SK-N-SH (cell line): ENCODE measurements at regions not wholly inside any gene's neighbourhood (a gene's known extent, or its start where the extent isn't known, plus 50 kb on each side); places are given as distances from the start of the nearest gene placed in this dataset.

Source experiments
- CTCF ChIA-PET: fragments of 300-600, 350-600 bp; formaldehyde crosslinking; extraction: SDS; loops from one replicate; lab custom pipeline; 2021; lab: Yijun Ruan, JAX
- POLR2A ChIA-PET: fragments of 350-600 bp; sonication (Branson Sonifier 250); formaldehyde crosslinking; extraction: SDS; loops from one replicate; lab custom pipeline; 2020; ENCODE audit warnings: antibody characterized with exemption, inconsistent platforms; lab: Yijun Ruan, JAX
- DNase-seq: peaks from one replicate; pipeline ENCODE4 v3.0.0; 2012
- H2AFZ ChIP-seq: fragments of 200-600 bp; sonication (generic); 2 replicates; pipeline ENCODE4 v1.8.1; 2016; ENCODE audit warnings: antibody characterized with exemption, mild to moderate bottlenecking, low read depth
- H3F3A ChIP-seq: fragments of 200-600 bp; sonication (generic); replicated peaks from 2 replicates; pipeline ENCODE3; 2016; ENCODE audit warnings: antibody characterized with exemption, mild to moderate bottlenecking; ENCODE audit not compliant: insufficient read depth
- H3K27ac ChIP-seq, 2 experiments: fragments of 200-500 bp in 1 of 2; fragments of 200-600 bp in 1 of 2; sonication (Bioruptor generic) in 1 of 2; sonication (generic), shearing (Covaris generic) in 1 of 2; 2 replicates each; pipeline versions ENCODE4 v1.5.1 to v1.6.1; 2014 to 2016; ENCODE audit warnings: low read depth in 2 of 2, inconsistent platforms in 1 of 2, low read length in 1 of 2, mild to moderate bottlenecking in 1 of 2, mixed read lengths in 1 of 2
- H3K27me3 ChIP-seq: fragments of 200-600 bp; sonication (generic), shearing (Covaris generic); 2 replicates; pipeline ENCODE4 v1.6.1; 2016; ENCODE audit warnings: mixed run types; ENCODE audit not compliant: insufficient read depth
- H3K36me3 ChIP-seq, 2 experiments: fragments of 200-500 bp in 1 of 2; fragments of 200-600 bp in 1 of 2; sonication (Bioruptor generic) in 1 of 2; sonication (generic) in 1 of 2; replicated peaks in 1 of 2; 2 replicates each; pipeline versions ENCODE3 to v1.5.1; 2014 to 2016; ENCODE audit warnings: low read length in 1 of 2, mild to moderate bottlenecking in 1 of 2; ENCODE audit not compliant: insufficient read depth in 2 of 2, control insufficient read depth in 1 of 2
- H3K4me1 ChIP-seq, 2 experiments: fragments of 200-500 bp in 1 of 2; fragments of 200-600 bp in 1 of 2; sonication (Bioruptor generic) in 1 of 2; sonication (generic), shearing (Covaris generic) in 1 of 2; 2 replicates each; pipeline versions ENCODE4 v1.5.1 to v1.6.1; 2014 to 2016; ENCODE audit warnings: low read depth in 1 of 2, low read length in 1 of 2, mixed run types in 1 of 2; ENCODE audit not compliant: insufficient read depth in 2 of 2, control insufficient read depth in 1 of 2
- H3K4me2 ChIP-seq: fragments of 200-600 bp; sonication (generic), shearing (Covaris generic); 2 replicates; pipeline ENCODE4 v1.6.1; 2017; ENCODE audit warnings: mixed run types
- H3K4me3 ChIP-seq, 2 experiments: fragments of 200-500 bp in 1 of 2; fragments of 200-600 bp in 1 of 2; sonication (Bioruptor generic) in 1 of 2; sonication (generic), shearing (Covaris generic) in 1 of 2; 2 replicates each; pipeline versions ENCODE4 v1.5.1 to v1.8.1; 2014 to 2016; ENCODE audit warnings: low read depth in 2 of 2, inconsistent platforms in 1 of 2, low read length in 1 of 2, mild to moderate bottlenecking in 1 of 2, mixed read lengths in 1 of 2, moderate library complexity in 1 of 2
- H3K79me2 ChIP-seq: fragments of 200-600 bp; sonication (generic); 2 replicates; pipeline ENCODE4 v1.8.1; 2017; ENCODE audit warnings: mild to moderate bottlenecking; ENCODE audit not compliant: insufficient read depth
- H3K9ac ChIP-seq: fragments of 200-600 bp; sonication (generic); 2 replicates; pipeline ENCODE4 v1.6.1; 2017; ENCODE audit warnings: mixed run types
- H3K9me2 ChIP-seq: fragments of 200-600 bp; sonication (generic); 2 replicates; pipeline ENCODE4 v1.6.1; 2017; ENCODE audit warnings: mixed run types
- H3K9me3 ChIP-seq: fragments of 200-600 bp; sonication (generic); 2 replicates; pipeline ENCODE4 v1.6.1; 2017; ENCODE audit warnings: mixed run types, mild to moderate bottlenecking, moderate library complexity
- H4K20me1 ChIP-seq: fragments of 200-600 bp; sonication (generic); 2 replicates; pipeline ENCODE4 v1.6.1; 2017; ENCODE audit warnings: mild to moderate bottlenecking, mixed run types; ENCODE audit not compliant: insufficient read depth
- EP300 ChIP-seq, 2 experiments: IDR thresholded peaks; 2 replicates each; pipeline versions ENCODE4 v1.4.0 to v1.6.1; 2012; ENCODE audit warnings: borderline replicate concordance in 1 of 2, low read depth in 1 of 2, low read length in 1 of 2
- EZH2phosphoT487 ChIP-seq: fragments of 200-600 bp; sonication (generic); IDR thresholded peaks from 2 replicates; pipeline ENCODE4 v1.6.1; 2017; ENCODE audit warnings: low read depth, mixed run types, mild to moderate bottlenecking, antibody characterized with exemption, moderate library complexity, borderline replicate concordance
- FOSL2 ChIP-seq: IDR thresholded peaks from 2 replicates; pipeline ENCODE4 v1.4.0; 2012; ENCODE audit warnings: low read depth, mild to moderate bottlenecking, moderate library complexity, borderline replicate concordance
- FOXM1 ChIP-seq: IDR thresholded peaks from 2 replicates; pipeline ENCODE4 v1.4.0; 2012; ENCODE audit warnings: low read depth, mild to moderate bottlenecking
- GABPA ChIP-seq: IDR thresholded peaks from 2 replicates; pipeline ENCODE4 v1.4.0; 2012; ENCODE audit warnings: low read depth, mild to moderate bottlenecking
- GATA2 ChIP-seq: sonication (generic); formaldehyde crosslinking; IDR thresholded peaks from 2 replicates; pipeline ENCODE4 v1.5.0; 2020; ENCODE audit warnings: mild to moderate bottlenecking, missing genetic modification reagents
- IRF3 ChIP-seq: fragments of 150-350 bp; IDR thresholded peaks from 2 replicates; pipeline ENCODE4 v1.6.1; 2016; ENCODE audit warnings: mild to moderate bottlenecking, low read depth, low read length
- MAX ChIP-seq: IDR thresholded peaks from 2 replicates; pipeline ENCODE4 v1.4.0; 2012; ENCODE audit warnings: low read depth
- NRF1 ChIP-seq: IDR thresholded peaks from 2 replicates; pipeline ENCODE4 v1.6.1; 2012; ENCODE audit warnings: low read depth, mild to moderate bottlenecking, low read length
- RAD21 ChIP-seq: IDR thresholded peaks from 2 replicates; pipeline ENCODE4 v1.6.1; 2012; ENCODE audit warnings: mild to moderate bottlenecking, low read length
- SIN3A ChIP-seq: IDR thresholded peaks from 2 replicates; pipeline ENCODE4 v1.6.1; 2012; ENCODE audit warnings: low read depth, mild to moderate bottlenecking, low read length, moderate library complexity, borderline replicate concordance
- SMC3 ChIP-seq: IDR thresholded peaks from 2 replicates; pipeline ENCODE4 v1.6.1; 2012; ENCODE audit warnings: low read depth, low read length, improper control_type of control experiment
- TAF1 ChIP-seq: IDR thresholded peaks from 2 replicates; pipeline ENCODE4 v1.6.1; 2012; ENCODE audit warnings: low read depth, mild to moderate bottlenecking, low read length, moderate library complexity, borderline replicate concordance
- TEAD4 ChIP-seq: IDR thresholded peaks from 2 replicates; pipeline ENCODE4 v1.4.0; 2012; ENCODE audit warnings: mild to moderate bottlenecking, borderline replicate concordance; ENCODE audit not compliant: insufficient read depth
- USF2 ChIP-seq: fragments of 150-350 bp; IDR thresholded peaks from 2 replicates; pipeline ENCODE4 v1.6.1; 2017; ENCODE audit warnings: antibody characterized with exemption, low read length, low read depth, borderline replicate concordance
- ZBTB33 ChIP-seq: IDR thresholded peaks from 2 replicates; pipeline ENCODE4 v1.4.0; 2012; ENCODE audit warnings: low read depth, borderline replicate concordance
- WGBS: methylation state at CpG from one replicate; pipeline ENCODE4 v1.1.6; 2017; ENCODE audit warnings: low lambda C conversion rate; 5-methylcytosine and 5-hydroxymethylcytosine counted together
- TF ChIP-seq, protein P1 (sequence below): IDR thresholded peaks from 2 replicates; pipeline ENCODE4; 2012
- TF ChIP-seq, protein P2 (sequence below): IDR thresholded peaks from 2 replicates; pipeline ENCODE4 v1.4.0; 2012; ENCODE audit warnings: low read depth, borderline replicate concordance

GRCh38 chr3:165532851-165533250 is 304.4 kb downstream of the BCHE start (continued):
- TF ChIP-seq EP300 (IDR thresholded peaks at IDR 0.05; ENCODE audit: borderline replicate concordance in 1 of 2, low read depth in 1 of 2, low read length in 1 of 2) (no peak), EZH2phosphoT487 (no peak), IRF3 (no peak)
- TF ChIP-seq, protein P1, sequence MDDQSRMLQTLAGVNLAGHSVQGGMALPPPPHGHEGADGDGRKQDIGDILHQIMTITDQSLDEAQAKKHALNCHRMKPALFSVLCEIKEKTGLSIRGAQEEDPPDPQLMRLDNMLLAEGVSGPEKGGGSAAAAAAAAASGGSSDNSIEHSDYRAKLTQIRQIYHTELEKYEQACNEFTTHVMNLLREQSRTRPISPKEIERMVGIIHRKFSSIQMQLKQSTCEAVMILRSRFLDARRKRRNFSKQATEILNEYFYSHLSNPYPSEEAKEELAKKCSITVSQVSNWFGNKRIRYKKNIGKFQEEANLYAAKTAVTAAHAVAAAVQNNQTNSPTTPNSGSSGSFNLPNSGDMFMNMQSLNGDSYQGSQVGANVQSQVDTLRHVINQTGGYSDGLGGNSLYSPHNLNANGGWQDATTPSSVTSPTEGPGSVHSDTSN = no peak

- no peak overlapping the region for H3K4me2 ChIP-seq
- H3K9me3 ChIP-seq = no peaks in the 10 kb centered on the region
- WGBS = 3% methylated on average over 2 of the region's 2 CpGs
- H2AFZ ChIP-seq = no peak overlapping the region
- TF ChIP-seq USF2 (no peak), NRF1 (no peak), RAD21 (no peak), SIN3A (no peak), EZH2phosphoT487 (no peak), TAF1 (no peak), GATA2 (CRISPR knock-in tag) (no peak), SMC3 (no peak), MAX (no peak), FOXM1 (no peak), TEAD4 (no peak), FOSL2 (no peak), GABPA (no peak), ZBTB33 (no peak)
- TF ChIP-seq, protein P2, sequence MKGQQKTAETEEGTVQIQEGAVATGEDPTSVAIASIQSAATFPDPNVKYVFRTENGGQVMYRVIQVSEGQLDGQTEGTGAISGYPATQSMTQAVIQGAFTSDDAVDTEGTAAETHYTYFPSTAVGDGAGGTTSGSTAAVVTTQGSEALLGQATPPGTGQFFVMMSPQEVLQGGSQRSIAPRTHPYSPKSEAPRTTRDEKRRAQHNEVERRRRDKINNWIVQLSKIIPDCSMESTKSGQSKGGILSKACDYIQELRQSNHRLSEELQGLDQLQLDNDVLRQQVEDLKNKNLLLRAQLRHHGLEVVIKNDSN = no peak
- peaks cover 0 to 3% of the 10 kb centered on the region in 2 experiments; a peak in 1 of 4 replicates for H3K4me1 ChIP-seq
- H3K79me2 ChIP-seq = no peaks in the 10 kb centered on the region
- no peaks in the 10 kb centered on the region for H3K36me3 ChIP-seq
- H3K9ac ChIP-seq = no peak overlapping the region
- no peaks in the 10 kb centered on the region for H3F3A ChIP-seq
- ChIA-PET POLR2A (no interaction called here), CTCF (no interaction called here)
- H4K20me1 ChIP-seq = no peaks in the 10 kb centered on the region
- H3K4me3 ChIP-seq = no peak overlapping the region
- no peaks in the 10 kb centered on the region for H3K9me2 ChIP-seq
- no peak overlapping the region for H3K27ac ChIP-seq
- H3K27me3 ChIP-seq = no peaks in the 10 kb centered on the region
- no peak for DNase-seq
These were observed 307.8 kb downstream of the BCHE start for GRCh38 chr3:165529451-165529850.
